Breast epithelium (tissue), 3 donors: ENCODE measurements at regions not wholly inside any gene's neighbourhood (a gene's known extent, or its start where the extent isn't known, plus 50 kb on each side); places are given as distances from the start of the nearest gene placed in this dataset.

Source experiments
- CTCF ChIP-seq, 3 donors: fragments of 450-650 bp; IDR thresholded peaks; one replicate each; pipeline ENCODE4 v1.5.1; 2016 to 2017; ENCODE audit warnings: antibody characterized with exemption in 3 of 3, mild to moderate bottlenecking in 3 of 3, moderate library complexity in 3 of 3
- POLR2A ChIP-seq: fragments of 450-650 bp; IDR thresholded peaks from one replicate; pipeline ENCODE4 v1.6.1; 2016; ENCODE audit warnings: antibody characterized with exemption, mild to moderate bottlenecking, moderate library complexity
- POLR2AphosphoS5 ChIP-seq, 3 donors: sonication (generic); formaldehyde crosslinking; IDR thresholded peaks; one replicate each; pipeline ENCODE4 v1.6.1; 2017; ENCODE audit warnings: antibody characterized with exemption in 3 of 3

GRCh38 chr6:8780653-8781052 lies 345.3 kb upstream of the SLC35B3 start:
- TF ChIP-seq POLR2AphosphoS5 (IDR thresholded peaks at IDR 0.05): no peak
- no peak for TF ChIP-seq CTCF (IDR thresholded peaks at IDR 0.05)
- TF ChIP-seq POLR2A: no peak
